ENCODE measurements at regions not wholly inside any gene's neighbourhood (a gene's known extent, or its start where the extent isn't known, plus 50 kb on each side); places are given as distances from the start of the nearest gene placed in this dataset.
A peak's percentile ranks its signal among the peaks of the same experiment; 100 is the strongest.

DNA sequence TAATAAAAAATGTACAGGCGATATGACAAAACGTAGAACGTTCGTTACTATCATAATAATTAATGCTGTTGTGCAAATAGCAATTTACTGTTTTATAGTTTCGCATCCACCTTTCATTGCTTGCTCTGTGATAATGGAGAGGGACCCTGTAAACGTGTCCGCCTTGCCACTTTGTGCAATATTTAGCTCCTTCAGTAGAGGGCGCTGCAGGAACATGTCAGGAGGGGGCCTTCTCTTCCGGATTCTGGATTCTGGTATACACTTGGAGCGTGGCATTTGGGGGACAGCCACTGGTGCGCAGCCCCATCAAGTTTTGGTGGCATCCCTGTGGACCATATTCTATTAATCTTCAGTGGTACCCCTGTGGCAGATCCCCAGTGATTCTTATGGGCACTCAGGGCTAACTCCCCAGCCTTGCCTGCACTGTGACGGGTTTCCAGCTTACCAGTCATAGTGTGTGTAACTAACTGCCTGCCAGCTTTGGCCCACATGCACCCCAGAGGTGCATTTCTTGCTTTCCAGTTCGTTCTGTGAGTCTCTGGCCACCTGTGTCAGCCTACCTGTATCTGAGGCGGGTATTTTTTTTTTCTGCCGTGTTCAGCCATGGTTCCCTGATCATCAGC lies 140.3 kb downstream of the CYRIA start:
- no peaks in the 10 kb centered on the region for H3K79me2 ChIP-seq (ENCODE audit: insufficient read depth, low read length)
- no peaks in the 10 kb centered on the region for H3K36me3 ChIP-seq (ENCODE audit: low read length)
- H3K9ac ChIP-seq (ENCODE audit: low read length), result no peak overlapping the region
- H3F3A ChIP-seq (ENCODE audit: insufficient read depth), result no peaks in the 10 kb centered on the region
- no peak overlapping the region for H3K4me2 ChIP-seq (ENCODE audit: low read depth, low read length, poor library complexity, severe bottlenecking)
- H4K20me1 ChIP-seq (ENCODE audit: low read depth, low read length), result no peaks in the 10 kb centered on the region
- H3K4me3 ChIP-seq (ENCODE audit: insufficient read depth, low read length, poor library complexity, severe bottlenecking), result no peak overlapping the region
- no peaks in the 10 kb centered on the region for H3K9me3 ChIP-seq (ENCODE audit: insufficient read depth, low read length)
- H2AFZ ChIP-seq (ENCODE audit: low read depth, low read length, severe bottlenecking), result no peak overlapping the region
- H3K27me3 ChIP-seq (ENCODE audit: low read length), result no peaks in the 10 kb centered on the region
- no peak overlapping the region for H3K27ac ChIP-seq (ENCODE audit: low read depth, low read length)
- peak; percentile 53 for TF ChIP-seq CTCF (IDR thresholded peaks at IDR 0.05; ENCODE audit: insufficient read depth, low read length, poor library complexity, severe bottlenecking)
- TF ChIP-seq EZH2phosphoT487 (conservative IDR thresholded peaks at IDR 0.05; ENCODE audit: low read length), result no peak
- no peaks in the 10 kb centered on the region for H3K9me2 ChIP-seq (replicated peaks; ENCODE audit: insufficient read depth, low read length)

GRCh38 chr2:16523711-16524110 lies 141.9 kb downstream of the CYRIA start:
- Histone ChIP-seq H3K4me2 (ENCODE audit: low read depth, low read length, poor library complexity, severe bottlenecking) (no peak overlapping the region), H3K4me3 (ENCODE audit: insufficient read depth, low read length, poor library complexity, severe bottlenecking) (no peak overlapping the region), H3K9me2 (replicated peaks; ENCODE audit: insufficient read depth, low read length) (no peaks in the 10 kb centered on the region), H3K79me2 (ENCODE audit: insufficient read depth, low read length) (no peaks in the 10 kb centered on the region), H3K27ac (ENCODE audit: low read depth, low read length) (no peak overlapping the region), H4K20me1 (ENCODE audit: low read depth, low read length) (no peaks in the 10 kb centered on the region), H3K9me3 (ENCODE audit: insufficient read depth, low read length) (no peaks in the 10 kb centered on the region), H3K27me3 (ENCODE audit: low read length) (no peaks in the 10 kb centered on the region), H2AFZ (ENCODE audit: low read depth, low read length, severe bottlenecking) (no peak overlapping the region), H3F3A (ENCODE audit: insufficient read depth) (no peaks in the 10 kb centered on the region), H3K9ac (ENCODE audit: low read length) (no peak overlapping the region), H3K36me3 (ENCODE audit: low read length) (no peaks in the 10 kb centered on the region)
- TF ChIP-seq EZH2phosphoT487 (conservative IDR thresholded peaks at IDR 0.05; ENCODE audit: low read length), result no peak
- no peak for TF ChIP-seq CTCF (IDR thresholded peaks at IDR 0.05; ENCODE audit: insufficient read depth, low read length, poor library complexity, severe bottlenecking)

DNA sequence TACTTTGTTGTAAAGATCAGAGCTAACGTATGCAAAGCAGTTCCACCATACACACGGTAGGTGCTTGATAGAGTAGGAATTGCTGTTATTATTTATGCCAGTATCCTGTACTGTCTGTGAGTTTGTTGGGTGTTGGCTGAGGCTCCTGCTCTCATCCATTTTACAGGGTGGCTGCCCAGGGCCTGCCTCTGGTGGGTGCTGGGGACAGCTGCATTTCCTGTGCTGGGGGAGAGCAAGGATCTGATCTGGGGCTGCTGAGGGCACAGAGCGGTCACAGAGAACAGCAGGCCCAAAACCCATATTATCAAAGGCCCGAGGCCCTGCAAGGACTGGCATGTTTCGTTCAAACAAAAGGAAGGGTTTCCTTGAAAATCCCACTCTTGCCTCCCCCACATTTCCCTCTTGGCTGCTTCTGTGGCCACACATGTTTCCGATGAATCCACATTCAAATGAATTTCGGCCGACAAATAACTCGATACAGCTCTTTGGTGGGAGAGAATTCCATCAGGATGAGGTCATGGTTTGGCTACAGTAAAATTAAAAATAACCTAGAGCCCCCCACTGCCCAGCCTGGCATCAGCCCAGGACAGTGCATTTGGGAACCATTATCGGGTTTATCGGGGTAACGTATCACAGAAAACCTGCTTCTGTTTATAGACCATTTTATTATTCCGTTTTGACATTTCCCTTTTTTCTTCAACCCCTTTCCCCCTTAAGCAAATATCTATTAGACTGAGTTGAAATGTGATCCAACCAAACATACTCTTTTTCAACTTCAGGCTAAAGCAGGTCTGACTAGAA lies 143.4 kb downstream of the CYRIA start:
- no peaks in the 10 kb centered on the region for H3K36me3 ChIP-seq (ENCODE audit: low read length)
- H3K79me2 ChIP-seq (ENCODE audit: insufficient read depth, low read length), result no peaks in the 10 kb centered on the region
- no peak overlapping the region for H3K27ac ChIP-seq (ENCODE audit: low read depth, low read length)
- H2AFZ ChIP-seq (ENCODE audit: low read depth, low read length, severe bottlenecking), result no peak overlapping the region
- no peak overlapping the region for H3K9ac ChIP-seq (ENCODE audit: low read length)
- no peaks in the 10 kb centered on the region for H3F3A ChIP-seq (ENCODE audit: insufficient read depth)
- no peaks in the 10 kb centered on the region for H4K20me1 ChIP-seq (ENCODE audit: low read depth, low read length)
- H3K9me3 ChIP-seq (ENCODE audit: insufficient read depth, low read length), result no peaks in the 10 kb centered on the region
- TF ChIP-seq EZH2phosphoT487 (conservative IDR thresholded peaks at IDR 0.05; ENCODE audit: low read length) (no peak), CTCF (IDR thresholded peaks at IDR 0.05; ENCODE audit: insufficient read depth, low read length, poor library complexity, severe bottlenecking) (no peak)
- no peak overlapping the region for H3K4me3 ChIP-seq (ENCODE audit: insufficient read depth, low read length, poor library complexity, severe bottlenecking)
- no peaks in the 10 kb centered on the region for H3K9me2 ChIP-seq (replicated peaks; ENCODE audit: insufficient read depth, low read length)
- no peaks in the 10 kb centered on the region for H3K27me3 ChIP-seq (ENCODE audit: low read length)
- no peak overlapping the region for H3K4me2 ChIP-seq (ENCODE audit: low read depth, low read length, poor library complexity, severe bottlenecking)
